ENCODE measurements at regions not wholly inside any gene's neighbourhood (a gene's known extent, or its start where the extent isn't known, plus 50 kb on each side); places are given as distances from the start of the nearest gene placed in this dataset.

GRCh38 chr4:123747016-123747415 is 350.4 kb downstream of the SPRY1 start:
- no peak for DNase-seq (ENCODE audit: low spot score)

- no peak for DNase-seq (ENCODE audit: low spot score)
Observed at GRCh38 chr4:123748806-123749205, 352.2 kb downstream of the SPRY1 start.

GRCh38 chr4:123749383-123749782 is 352.8 kb downstream of the SPRY1 start:
- no peak for DNase-seq (ENCODE audit: low spot score)

DNA sequence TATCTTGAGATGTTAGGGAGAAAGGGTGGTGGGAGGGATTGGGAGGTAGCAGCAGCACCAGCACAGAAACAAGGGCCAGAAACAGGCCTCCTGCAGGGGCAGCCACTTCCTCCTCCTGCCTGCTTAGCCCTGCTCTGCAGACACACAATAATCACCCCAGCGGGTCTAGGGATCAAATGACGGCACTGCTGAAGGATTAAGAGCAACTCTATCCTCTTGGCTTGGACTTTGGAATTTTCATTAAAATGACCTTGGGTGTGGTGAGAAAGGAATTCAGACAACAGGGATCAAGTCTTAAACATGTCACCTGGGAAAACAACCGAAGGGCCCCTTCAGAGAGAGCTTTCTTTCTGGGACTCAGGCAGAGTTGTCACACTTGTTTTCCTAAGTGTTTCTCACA is 353.4 kb downstream of the SPRY1 start:
- no peak for DNase-seq (ENCODE audit: low spot score)

DNA sequence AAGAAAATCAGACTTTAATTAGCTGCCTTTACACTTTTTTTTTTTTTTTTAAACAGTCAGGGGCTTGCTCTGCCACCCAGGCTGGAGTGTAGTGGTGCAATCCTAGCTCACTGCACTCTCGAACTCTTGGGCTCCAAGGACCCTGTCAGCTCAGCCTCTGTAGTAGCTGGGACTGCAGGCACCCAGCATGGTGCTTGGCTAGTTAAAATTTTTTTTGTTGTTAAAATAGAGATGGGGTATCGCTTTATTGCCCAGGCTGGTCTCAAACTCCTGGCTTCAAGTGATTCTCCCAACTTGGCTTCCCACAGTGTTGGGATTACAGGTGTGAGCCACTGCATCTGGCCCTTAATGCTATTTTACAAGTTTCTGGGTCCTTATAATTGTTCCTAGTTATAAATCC is 359.1 kb downstream of the SPRY1 start:
- DNase-seq (ENCODE audit: low spot score), result no peak

DNA sequence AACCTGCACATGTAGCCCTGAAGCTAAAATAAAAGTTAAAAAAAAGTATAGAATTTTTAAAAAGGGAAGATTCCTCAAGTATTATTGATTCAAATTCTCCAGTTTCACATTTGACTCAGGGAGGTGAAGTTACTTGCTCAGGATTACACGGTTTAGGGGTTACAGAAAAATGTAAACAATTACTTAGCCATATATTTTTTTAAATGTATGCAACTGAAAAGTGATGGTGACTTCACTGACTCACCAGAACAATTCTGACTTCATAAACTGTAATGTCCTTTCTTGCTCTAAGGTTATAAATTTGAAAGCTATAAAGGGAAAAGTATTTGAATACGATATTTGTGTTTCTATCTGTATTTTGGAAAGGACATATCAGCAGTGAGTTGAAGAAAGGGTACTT is 371.2 kb downstream of the SPRY1 start:
- DNase-seq (ENCODE audit: low spot score), result no peak

- no peak for DNase-seq (ENCODE audit: low spot score)
Observed at GRCh38 chr4:123770884-123771283, 374.3 kb downstream of the SPRY1 start.

DNA sequence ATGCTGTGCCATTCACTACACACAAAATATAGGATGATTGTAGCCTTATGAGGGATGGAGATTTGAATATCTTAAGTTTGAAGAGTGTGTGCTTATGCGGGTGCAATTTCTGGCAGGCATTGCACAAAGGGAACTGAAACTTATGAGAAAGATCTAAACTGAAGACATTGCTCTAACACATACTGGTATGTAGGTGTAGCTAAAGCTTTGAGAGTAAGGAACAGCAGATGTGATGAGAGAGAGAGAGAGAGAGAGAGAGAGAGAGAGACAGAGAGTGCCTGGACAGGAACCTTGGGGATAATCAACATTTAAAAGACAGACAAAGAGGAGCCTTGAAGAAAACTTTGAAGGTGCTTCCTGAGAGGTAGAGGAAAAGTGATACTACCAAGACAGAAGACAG is 379.7 kb downstream of the SPRY1 start:
- no peak for DNase-seq (ENCODE audit: low spot score)

DNA sequence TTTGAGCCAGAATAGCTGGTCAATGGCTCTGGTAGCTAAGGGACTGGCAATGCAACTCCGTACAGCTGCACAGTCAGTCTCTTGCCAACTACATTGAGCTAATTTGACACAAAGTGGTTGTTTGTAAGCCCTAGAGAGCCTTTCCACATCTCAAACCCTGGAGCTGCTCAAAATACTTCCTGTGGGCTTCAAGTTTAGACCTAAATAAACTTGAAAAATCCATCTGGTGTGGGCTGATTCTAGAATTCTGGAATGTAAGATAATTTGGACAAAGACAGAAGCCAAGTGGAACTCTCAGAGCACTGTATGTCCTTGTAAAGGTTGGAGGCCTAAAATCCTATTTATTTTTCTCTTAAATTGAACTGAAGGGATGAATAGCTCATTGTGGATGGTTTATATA is 380.8 kb downstream of the SPRY1 start:
- DNase-seq (ENCODE audit: low spot score), result no peak

DNA sequence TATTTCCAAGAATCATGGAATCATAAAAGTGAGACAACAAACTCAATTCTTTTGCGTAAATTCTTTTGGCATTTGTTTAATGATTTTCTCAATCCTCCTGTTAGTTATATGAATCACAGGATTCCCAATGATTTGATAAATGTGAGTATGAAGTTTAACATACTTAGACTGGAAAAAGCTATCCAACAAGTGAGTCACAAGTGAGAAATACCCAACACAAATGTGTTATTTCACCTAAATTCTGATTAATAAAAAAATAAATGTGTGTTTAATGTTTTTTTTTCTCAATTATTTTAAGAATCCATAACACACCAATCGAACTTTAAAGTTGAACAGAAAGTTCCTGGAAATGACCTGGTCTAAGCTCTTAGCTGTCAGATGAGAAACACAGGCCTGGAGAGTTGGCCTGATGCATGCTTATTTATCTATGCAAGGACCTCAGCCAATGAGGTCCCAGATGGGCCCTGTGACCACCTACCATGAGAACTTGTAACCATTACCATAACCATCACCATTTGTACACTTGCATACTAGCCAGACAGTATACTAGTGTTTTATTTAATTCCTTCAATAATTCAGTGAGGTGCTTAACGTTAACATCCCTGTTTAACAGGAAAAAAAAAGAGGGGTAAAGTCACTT is 386.7 kb downstream of the SPRY1 start:
- DNase-seq (ENCODE audit: low spot score), result no peak

DNA sequence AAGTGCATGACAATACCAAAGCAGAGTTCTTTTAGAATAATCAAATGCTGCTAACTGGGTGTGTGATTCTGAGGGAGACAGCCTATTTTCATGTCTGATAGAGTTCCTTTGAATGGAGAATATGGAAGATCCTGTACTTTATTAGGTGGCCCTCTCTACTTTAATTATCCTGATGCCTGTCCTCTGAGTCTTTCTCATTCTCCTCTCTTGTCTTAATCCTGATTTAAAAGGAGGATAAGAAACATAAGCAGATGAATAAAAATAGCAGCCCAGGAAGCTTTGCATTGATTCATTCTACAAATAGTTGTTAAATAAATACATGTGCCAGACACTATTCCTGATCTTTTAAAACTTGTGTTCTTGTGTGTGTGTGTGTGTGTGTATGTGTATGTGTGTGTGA is 387.3 kb downstream of the SPRY1 start:
- no peak for DNase-seq (ENCODE audit: low spot score)

GRCh38 chr4:123784626-123785025 is 388.0 kb downstream of the SPRY1 start:
- no peak for DNase-seq (ENCODE audit: low spot score)

- DNase-seq (ENCODE audit: low spot score), result no peak
Observed at GRCh38 chr4:123785538-123785937, 388.9 kb downstream of the SPRY1 start.

- DNase-seq (ENCODE audit: low spot score), result no peak
Observed at GRCh38 chr4:123786163-123786915, 389.7 kb downstream of the SPRY1 start.

DNA sequence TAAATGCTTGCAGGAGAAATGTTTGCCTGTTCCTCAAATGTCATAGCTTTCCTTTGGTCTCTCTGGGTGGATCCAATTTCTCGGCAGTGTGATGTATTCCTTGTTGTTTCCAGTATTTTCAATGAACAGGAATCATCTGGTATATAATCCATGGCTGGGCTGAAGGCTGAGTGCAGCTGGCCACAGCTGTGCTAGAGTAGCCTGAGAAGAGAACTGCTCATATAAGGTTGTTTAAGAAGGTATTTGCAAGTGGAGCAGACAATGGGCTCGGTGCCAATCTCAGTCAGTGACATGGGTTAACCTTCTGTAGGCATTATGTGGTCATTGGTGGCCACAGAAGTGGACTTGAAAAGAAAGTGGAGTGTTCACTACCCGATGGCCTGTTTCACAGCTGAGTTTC is 390.3 kb downstream of the SPRY1 start:
- DNase-seq (ENCODE audit: low spot score), result no peak

DNA sequence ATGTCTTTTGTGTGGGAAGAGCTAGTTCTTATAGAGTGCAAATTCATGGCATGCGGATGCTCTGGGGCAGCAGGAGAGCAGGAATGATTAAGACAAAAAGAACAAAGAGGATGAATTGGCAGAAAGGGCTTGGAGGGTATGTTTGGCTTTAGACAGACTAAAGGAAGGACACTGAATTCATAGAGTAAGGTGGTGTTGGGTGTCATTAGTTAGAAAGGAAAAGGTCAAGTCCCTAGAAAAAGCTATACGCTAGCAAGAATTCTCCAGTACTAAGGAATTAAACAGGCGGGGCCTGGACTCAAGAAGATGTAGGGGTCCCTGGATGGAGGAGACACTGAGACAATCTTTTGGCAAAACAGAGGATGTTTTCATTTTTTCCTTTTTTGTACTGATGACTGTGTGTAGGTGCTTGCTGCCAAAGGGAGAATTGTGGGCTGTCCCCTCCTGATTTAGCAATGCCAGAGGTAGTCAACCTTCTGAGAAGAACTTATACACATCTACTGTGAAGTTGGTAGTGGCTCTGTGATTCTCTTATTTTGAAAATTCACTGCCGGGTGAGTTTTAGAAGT is 391.0 kb downstream of the SPRY1 start:
- DNase-seq (ENCODE audit: low spot score), result no peak

GRCh38 chr4:123788577-123788976 is 392.0 kb downstream of the SPRY1 start:
- no peak for DNase-seq (ENCODE audit: low spot score)

DNA sequence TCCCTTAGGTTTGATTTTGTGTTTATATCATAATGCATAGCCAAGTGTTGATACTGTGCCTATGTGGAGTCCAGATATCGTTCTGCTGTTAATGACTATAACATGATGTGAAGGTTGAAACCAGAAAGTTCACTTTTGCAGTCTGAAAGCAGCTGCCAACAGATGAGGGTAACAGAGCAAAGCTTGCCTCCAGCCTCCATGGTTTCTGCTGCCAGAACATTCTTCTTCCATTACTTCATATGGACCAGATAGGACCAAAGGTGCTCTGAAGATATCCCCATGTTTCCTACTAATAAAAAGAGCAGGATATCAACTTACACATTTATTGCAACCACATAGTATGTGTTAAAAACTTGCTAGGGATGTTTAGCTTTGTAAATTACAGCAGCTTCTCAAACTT is 394.1 kb downstream of the SPRY1 start:
- no peak for DNase-seq (ENCODE audit: low spot score)

DNA sequence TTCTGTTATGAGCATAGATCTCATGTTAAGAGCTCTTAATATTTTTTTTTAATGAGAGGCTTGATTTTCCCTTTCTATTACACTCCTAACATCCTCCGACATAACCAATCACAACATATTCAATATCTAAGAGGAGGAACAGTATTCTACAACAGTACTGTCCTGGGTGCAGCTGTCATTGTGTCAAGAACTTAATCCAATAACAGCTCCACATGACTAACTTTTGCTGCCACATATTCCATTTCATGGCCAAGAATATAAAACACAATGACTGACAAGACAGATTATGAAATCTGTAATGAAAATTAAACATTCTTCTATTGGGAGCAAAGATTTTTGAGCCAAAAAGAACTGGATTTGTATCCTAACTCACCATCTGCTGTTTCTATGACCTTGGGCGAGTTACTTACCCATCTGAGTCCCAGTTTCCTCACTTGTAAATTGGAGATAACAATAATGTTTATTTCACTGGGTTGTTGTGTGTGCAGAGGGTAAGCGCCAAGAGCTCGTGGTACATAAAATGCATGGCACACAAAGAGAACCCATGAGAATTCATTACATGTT is 405.6 kb downstream of the SPRY1 start:
- no peak for DNase-seq (ENCODE audit: low spot score)

- DNase-seq (ENCODE audit: low spot score), result no peak
Observed at GRCh38 chr4:123802933-123803332, 406.3 kb downstream of the SPRY1 start.

GRCh38 chr4:123804196-123804721 is 407.7 kb downstream of the SPRY1 start:
- DNase-seq (ENCODE audit: low spot score), result no peak

- no peak for DNase-seq (ENCODE audit: low spot score)
Observed at GRCh38 chr4:123806056-123806455, 409.5 kb downstream of the SPRY1 start.

GRCh38 chr4:123807187-123807586 is 410.6 kb downstream of the SPRY1 start:
- DNase-seq (ENCODE audit: low spot score), result no peak

All from HuH-7.5 (cell line).